Mammary epithelial cell (primary cell): ENCODE measurements at regions not wholly inside any gene's neighbourhood (a gene's known extent, or its start where the extent isn't known, plus 50 kb on each side); places are given as distances from the start of the nearest gene placed in this dataset.

Experiments
- CTCF ChIP-seq, 2 donors: IDR thresholded peaks in 1 of 2; conservative IDR thresholded peaks in 1 of 2; 2 replicates each; pipeline ENCODE4 v1.5.1; 2011 to 2012; ENCODE audit warnings: inconsistent platforms in 2 of 2, low read length in 2 of 2, mild to moderate bottlenecking in 2 of 2, control low read depth in 1 of 2, low read depth in 1 of 2; ENCODE audit not compliant: insufficient read depth in 1 of 2; ENCODE audit errors: extremely low read depth in 1 of 2
- EZH2 ChIP-seq: IDR thresholded peaks from 2 replicates; pipeline ENCODE4 v1.6.1; 2012; ENCODE audit warnings: low read length, inconsistent platforms, borderline replicate concordance

- TF ChIP-seq CTCF (conservative IDR thresholded peaks at IDR 0.05 in 1 of 2, IDR thresholded peaks at IDR 0.05 in 1 of 2; ENCODE audit: extremely low read depth in 1 of 2, insufficient read depth in 1 of 2, low read depth in 1 of 2, low read length in 2 of 2): no peak
- TF ChIP-seq EZH2: no peak
Measured at GRCh38 chr10:47095211-47095610, 184.0 kb downstream of the PTPN20 start.
